Neural crest cell (in vitro differentiated cells): ENCODE measurements at regions not wholly inside any gene's neighbourhood (a gene's known extent, or its start where the extent isn't known, plus 50 kb on each side); places are given as distances from the start of the nearest gene placed in this dataset.

Experiments
- DNase-seq: peaks from one replicate; pipeline ENCODE4 v3.0.0; 2021; ENCODE audit warnings: low read depth, mixed read lengths, low spot score
- H3K27ac Mint-ChIP-seq: one replicate; pipeline ENCODE4 v1.8.0; 2021; ENCODE audit warnings: mild to moderate bottlenecking, mixed read lengths; ENCODE audit not compliant: unreplicated experiment
- H3K27me3 Mint-ChIP-seq: 2 replicates; pipeline ENCODE4 v1.8.0; 2021; ENCODE audit warnings: low read depth, mild to moderate bottlenecking, mixed read lengths
- H3K36me3 Mint-ChIP-seq: 2 replicates; pipeline ENCODE4 v1.8.0; 2021; ENCODE audit warnings: low read depth, mild to moderate bottlenecking, mixed read lengths
- H3K4me1 Mint-ChIP-seq: 2 replicates; pipeline ENCODE4 v1.8.0; 2021; ENCODE audit warnings: mixed read lengths
- H3K4me3 Mint-ChIP-seq: one replicate; pipeline ENCODE4 v1.8.0; 2021; ENCODE audit warnings: mild to moderate bottlenecking, mixed read lengths
- H3K9me3 Mint-ChIP-seq: 2 replicates; pipeline ENCODE4 v1.8.0; 2021; ENCODE audit warnings: mixed read lengths
- CTCF ChIP-seq: fragments of 200-600 bp; sonication (generic); conservative IDR thresholded peaks from 2 replicates; pipeline ENCODE4 v1.5.0; 2021; ENCODE audit warnings: antibody characterized with exemption, mild to moderate bottlenecking

GRCh38 chr15:70428211-70428822 is 330.6 kb upstream of the TLE3 start:
- peaks cover 3% of the 10 kb centered on the region for H3K9me3 Mint-ChIP-seq
- no peaks in the 10 kb centered on the region for H3K36me3 Mint-ChIP-seq
- no peaks in the 10 kb centered on the region for H3K27me3 Mint-ChIP-seq
- H3K4me1 Mint-ChIP-seq, result peaks cover 16% of the 10 kb centered on the region
- TF ChIP-seq CTCF, result no peak
- no peak overlapping the region for H3K4me3 Mint-ChIP-seq
- H3K27ac Mint-ChIP-seq, result no peak overlapping the region
- DNase-seq, result no peak

GRCh38 chr15:70427167-70428120 is 329.7 kb upstream of the TLE3 start:
- Mint-ChIP-seq H3K27me3 (no peaks in the 10 kb centered on the region), H3K4me1 (peaks cover 7% of the 10 kb centered on the region), H3K36me3 (no peaks in the 10 kb centered on the region), H3K4me3 (no peak overlapping the region), H3K9me3 (peaks cover 3% of the 10 kb centered on the region), H3K27ac (peak overlapping the region; percentile 81)
- TF ChIP-seq CTCF, result peak; percentile 32
- no peak for DNase-seq

- Mint-ChIP-seq H3K9me3 (peaks cover 3% of the 10 kb centered on the region), H3K27me3 (no peaks in the 10 kb centered on the region)
Observed at GRCh38 chr15:70426096-70426821, 328.5 kb upstream of the TLE3 start.

GRCh38 chr15:70424937-70425411 is 327.3 kb upstream of the TLE3 start:
- TF ChIP-seq CTCF, result no peak
- H3K4me3 Mint-ChIP-seq, result no peak overlapping the region
- H3K36me3 Mint-ChIP-seq, result no peaks in the 10 kb centered on the region
- peaks cover 17% of the 10 kb centered on the region for H3K4me1 Mint-ChIP-seq
- DNase-seq, result no peak
- H3K27ac Mint-ChIP-seq, result no peak overlapping the region
- H3K27me3 Mint-ChIP-seq, result no peaks in the 10 kb centered on the region
- H3K9me3 Mint-ChIP-seq, result peaks cover 3% of the 10 kb centered on the region

More at GRCh38 chr15:70426096-70426821, 328.5 kb upstream of the TLE3 start:
- Mint-ChIP-seq H3K36me3 (no peaks in the 10 kb centered on the region), H3K4me3 (no peak overlapping the region), H3K27ac (no peak overlapping the region), H3K4me1 (peaks cover 6% of the 10 kb centered on the region)
- TF ChIP-seq CTCF, result no peak
- DNase-seq, result no peak

GRCh38 chr15:70423267-70423666 is 325.6 kb upstream of the TLE3 start:
- DNase-seq, result no peak
- Mint-ChIP-seq H3K4me1 (peaks cover 27% of the 10 kb centered on the region), H3K4me3 (no peak overlapping the region), H3K27ac (no peak overlapping the region), H3K9me3 (no peaks in the 10 kb centered on the region), H3K36me3 (no peaks in the 10 kb centered on the region), H3K27me3 (no peaks in the 10 kb centered on the region)
- no peak for TF ChIP-seq CTCF
